ENCODE measurements at regions not wholly inside any gene's neighbourhood (a gene's known extent, or its start where the extent isn't known, plus 50 kb on each side); places are given as distances from the start of the nearest gene placed in this dataset.

- ChIA-PET POLR2A (no interaction called here), CTCF (interaction anchor here (1.0 to 2.9 kb wide), 17 partner anchors 10 to 87 kb away, joined by 3 to 14 read pairs (median 4); no protein-coding TSS in a partner anchor)
- DNase-seq (ENCODE audit: extremely low spot score): no peak
- TF ChIP-seq, protein P1, sequence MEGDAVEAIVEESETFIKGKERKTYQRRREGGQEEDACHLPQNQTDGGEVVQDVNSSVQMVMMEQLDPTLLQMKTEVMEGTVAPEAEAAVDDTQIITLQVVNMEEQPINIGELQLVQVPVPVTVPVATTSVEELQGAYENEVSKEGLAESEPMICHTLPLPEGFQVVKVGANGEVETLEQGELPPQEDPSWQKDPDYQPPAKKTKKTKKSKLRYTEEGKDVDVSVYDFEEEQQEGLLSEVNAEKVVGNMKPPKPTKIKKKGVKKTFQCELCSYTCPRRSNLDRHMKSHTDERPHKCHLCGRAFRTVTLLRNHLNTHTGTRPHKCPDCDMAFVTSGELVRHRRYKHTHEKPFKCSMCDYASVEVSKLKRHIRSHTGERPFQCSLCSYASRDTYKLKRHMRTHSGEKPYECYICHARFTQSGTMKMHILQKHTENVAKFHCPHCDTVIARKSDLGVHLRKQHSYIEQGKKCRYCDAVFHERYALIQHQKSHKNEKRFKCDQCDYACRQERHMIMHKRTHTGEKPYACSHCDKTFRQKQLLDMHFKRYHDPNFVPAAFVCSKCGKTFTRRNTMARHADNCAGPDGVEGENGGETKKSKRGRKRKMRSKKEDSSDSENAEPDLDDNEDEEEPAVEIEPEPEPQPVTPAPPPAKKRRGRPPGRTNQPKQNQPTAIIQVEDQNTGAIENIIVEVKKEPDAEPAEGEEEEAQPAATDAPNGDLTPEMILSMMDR (IDR thresholded peaks at IDR 0.05; ENCODE audit: control extremely low read depth, extremely low read depth, low read depth, missing control alignments): no peak
These were observed 66.3 kb downstream of the ARHGAP35 start for GRCh38 chr19:46927106-46927505.

- no peak for DNase-seq (ENCODE audit: extremely low spot score)
- TF ChIP-seq, protein P1 (IDR thresholded peaks at IDR 0.05; ENCODE audit: control extremely low read depth, extremely low read depth, low read depth, missing control alignments): no peak
- CTCF ChIA-PET: interaction anchor here (0.7 to 2.9 kb wide), 8 partner anchors 10 to 87 kb away, joined by 3 to 14 read pairs (median 4); no protein-coding TSS in a partner anchor
- POLR2A ChIA-PET: no interaction called here
These were observed 67.1 kb downstream of the ARHGAP35 start for GRCh38 chr19:46927893-46928292.

DNA sequence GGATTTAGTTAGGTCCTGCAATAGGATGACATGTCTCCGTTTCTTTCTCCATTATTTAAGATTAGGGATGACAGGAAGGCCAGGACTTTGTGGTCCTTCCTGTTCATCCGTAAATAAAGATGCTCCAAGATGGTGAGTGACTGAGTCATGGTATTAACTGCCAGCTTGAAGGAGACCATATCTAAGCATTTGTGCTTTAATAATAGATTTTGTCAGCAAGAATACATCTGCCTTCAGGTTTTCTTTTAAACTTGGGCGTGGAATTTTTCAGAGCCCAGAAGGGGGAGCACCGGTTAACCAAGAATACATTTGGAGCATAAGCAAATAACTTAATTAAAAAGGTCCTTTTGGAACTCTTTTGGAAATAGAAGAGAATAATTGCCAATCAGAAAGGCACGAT, 68.2 kb downstream of the ARHGAP35 start:
- DNase-seq (ENCODE audit: extremely low spot score): no peak
- POLR2A ChIA-PET: no interaction called here
- TF ChIP-seq, protein P1 (IDR thresholded peaks at IDR 0.05; ENCODE audit: control extremely low read depth, extremely low read depth, low read depth, missing control alignments): peak; percentile 7
- CTCF ChIA-PET: interaction anchor here (1.0 to 2.4 kb wide), 3 partner anchors 18 to 88 kb away, joined by 3 to 6 read pairs (median 3); no protein-coding TSS in a partner anchor

DNA sequence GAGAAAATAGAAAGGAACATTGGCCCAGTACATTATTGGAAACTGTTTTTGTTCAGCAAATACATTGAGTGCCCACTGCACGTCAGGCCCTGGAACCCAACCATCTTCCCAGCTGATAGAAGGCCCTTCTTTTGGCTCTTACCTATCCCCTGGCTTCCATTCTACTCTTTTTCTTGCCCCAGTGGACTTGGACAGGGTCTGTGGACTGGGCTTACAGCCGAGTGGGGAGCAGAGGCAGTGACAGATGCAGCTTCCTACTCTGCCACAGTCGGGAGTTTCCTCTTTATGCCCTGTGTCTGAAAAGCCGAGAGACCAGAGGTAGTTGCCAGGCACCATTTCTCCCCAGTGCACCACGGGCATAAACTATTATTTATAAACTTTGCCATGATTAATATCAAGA, 70.4 kb downstream of the ARHGAP35 start:
- ChIA-PET CTCF (interaction anchor here (0.9 to 1.2 kb wide), 2 partner anchors 60 to 82 kb away, joined by 3 read pairs; no protein-coding TSS in a partner anchor), POLR2A (no interaction called here)

GRCh38 chr19:46932346-46932745, 71.5 kb downstream of the ARHGAP35 start:
- TF ChIP-seq, protein P1 (IDR thresholded peaks at IDR 0.05; ENCODE audit: control extremely low read depth, extremely low read depth, low read depth, missing control alignments): no peak
- no peak for DNase-seq (ENCODE audit: extremely low spot score)
- CTCF ChIA-PET: interaction anchor here (0.9 to 1.8 kb wide), 2 partner anchors 13 to 59 kb away, joined by 3 to 6 read pairs; no protein-coding TSS in a partner anchor
- POLR2A ChIA-PET: no interaction called here

More for the DNA sequence above, 70.4 kb downstream of the ARHGAP35 start:
- DNase-seq (ENCODE audit: extremely low spot score): no peak
- TF ChIP-seq, protein P1 (IDR thresholded peaks at IDR 0.05; ENCODE audit: control extremely low read depth, extremely low read depth, low read depth, missing control alignments): no peak

GRCh38 chr19:46935066-46935663, 74.4 kb downstream of the ARHGAP35 start:
- TF ChIP-seq, protein P1 (IDR thresholded peaks at IDR 0.05; ENCODE audit: control extremely low read depth, extremely low read depth, low read depth, missing control alignments): no peak
- DNase-seq (ENCODE audit: extremely low spot score): no peak
- ChIA-PET CTCF (interaction anchor here (1.0 kb wide), 1 partner anchor 10 kb away, joined by 3 read pairs; no protein-coding TSS in a partner anchor), POLR2A (no interaction called here)
